ENCODE measurements at regions not wholly inside any gene's neighbourhood (a gene's known extent, or its start where the extent isn't known, plus 50 kb on each side); places are given as distances from the start of the nearest gene placed in this dataset.
A peak's percentile ranks its signal among the peaks of the same experiment; 100 is the strongest.

- peak; percentile 24 for TF ChIP-seq GATA2 (IDR thresholded peaks at IDR 0.05; ENCODE audit: insufficient read depth, insufficient read length, low read depth, low read length)
- TF ChIP-seq FOS (IDR thresholded peaks at IDR 0.05; ENCODE audit: borderline replicate concordance, insufficient read depth, low read length): peak; percentile 96
- TF ChIP-seq MYC (IDR thresholded peaks at IDR 0.05; ENCODE audit: low read depth, low read length): no peak
- TF ChIP-seq POLR2AphosphoS5 (IDR thresholded peaks at IDR 0.05; ENCODE audit: insufficient read depth, low read depth, low read length): peak; percentile 42
- TF ChIP-seq CTCF (IDR thresholded peaks at IDR 0.05; ENCODE audit: extremely low read depth in 1 of 2, insufficient read depth in 1 of 2, low read depth in 1 of 2, low read length in 2 of 2): no peak
- peak; percentile 89 for TF ChIP-seq JUN (IDR thresholded peaks at IDR 0.05; ENCODE audit: borderline replicate concordance, insufficient read depth, insufficient read length, low read depth)
- H4K20me1 ChIP-seq (replicated peaks; ENCODE audit: control insufficient read depth, extremely low read depth, insufficient read depth, low read length): no peaks in the 10 kb centered on the region
- H3K9me3 ChIP-seq (replicated peaks; ENCODE audit: control insufficient read depth, insufficient read depth, low read length): no peaks in the 10 kb centered on the region
- no peak overlapping the region for H2AFZ ChIP-seq (ENCODE audit: low read depth, low read length)
- no peaks in the 10 kb centered on the region for H3K27me3 ChIP-seq (ENCODE audit: control insufficient read depth in 2 of 2, insufficient read depth in 2 of 2, low read length in 2 of 2)
- peak; percentile 63 for FAIRE-seq
- H3K4me2 ChIP-seq (ENCODE audit: insufficient read depth, low read length): peak overlapping the region; percentile 70
- dilution Hi-C loops (cut with MboI; ENCODE audit: extremely low pct_ligation_motif_present, low sequenced_read_pairs): no loop called here
- intact Hi-C loops (cut with micrococcal nuclease): loop anchor here (1.0 kb wide), 1 partner anchor 9 kb away; no protein-coding TSS in a partner anchor
- peaks cover 24% of the 10 kb centered on the region for H3K4me1 ChIP-seq (ENCODE audit: control insufficient read depth, extremely low read depth, insufficient read depth, low read length)
- ChIA-PET CTCF (interaction anchor here (0.6 to 1.0 kb wide), 4 partner anchors 9 to 179 kb away, joined by 3 to 4 read pairs (median 4); no protein-coding TSS in a partner anchor), POLR2A (no interaction called here)
- H3K9ac ChIP-seq (replicated peaks; ENCODE audit: extremely low read depth, insufficient read depth, low read length): peak overlapping the region; percentile 4
- no peaks in the 10 kb centered on the region for H3K36me3 ChIP-seq (ENCODE audit: control insufficient read depth in 2 of 2, extremely low read depth in 1 of 2, insufficient read depth in 2 of 2, low read length in 2 of 2)
- TSS peak; percentile 86 for BruUV-seq (replicated peaks)
- H3K9me1 ChIP-seq (replicated peaks; ENCODE audit: control insufficient read depth, extremely low read depth, insufficient read depth, low read length): no peaks in the 10 kb centered on the region
- no peak overlapping the region for H3K4me3 ChIP-seq (replicated peaks in 1 of 3; ENCODE audit: insufficient read depth in 1 of 3, low read depth in 1 of 3, low read length in 3 of 3)
- peak; percentile 86 for DNase-seq (ENCODE audit: low read depth, low spot score)
- peak overlapping the region; percentile 72 for H3K27ac ChIP-seq (ENCODE audit: insufficient read depth, low read depth, low read length)
- no peaks in the 10 kb centered on the region for H3K79me2 ChIP-seq (ENCODE audit: control insufficient read depth, insufficient read depth, low read length)
Observed at GRCh38 chr7:81618396-81619014, 151.3 kb downstream of the HGF start.
